ENCODE measurements at regions not wholly inside any gene's neighbourhood (a gene's known extent, or its start where the extent isn't known, plus 50 kb on each side); places are given as distances from the start of the nearest gene placed in this dataset.

- WGBS (ENCODE audit: missing lambda C conversion rate) = 14% methylated on average over 7 of the region's 7 CpGs
- CTCF ChIA-PET = interaction anchor here (1.1 kb wide), 1 partner anchor 11 kb away, joined by 5 read pairs; no protein-coding TSS in a partner anchor
- DNase-seq (ENCODE audit: low read depth in 1 of 2, low spot score in 1 of 2) (no peak), ATAC-seq (peak; percentile 52 to 70; a peak in 5 of 6 replicates), FAIRE-seq (peak; percentile 73)
- no peak overlapping the region for H3K4me3 ChIP-seq
- POLR2A ChIA-PET = no interaction called here
- H3K4me1 ChIP-seq = no peaks in the 10 kb centered on the region
- no peak overlapping the region for H3K4me2 ChIP-seq
- H3K27ac ChIP-seq = no peak overlapping the region
- H3K9me3 ChIP-seq = peaks cover 21% of the 10 kb centered on the region; the same call in 2 of the 3 replicates
- TF ChIP-seq RFX5 (IDR thresholded peaks at IDR 0.05) (no peak), RNF2 (IDR thresholded peaks at IDR 0.05; ENCODE audit: borderline replicate concordance, low read depth) (no peak), EP300 (IDR thresholded peaks at IDR 0.05) (no peak), CHD4 (IDR thresholded peaks at IDR 0.05; ENCODE audit: borderline replicate concordance) (no peak), FOXS1 (CRISPR knock-in tag; IDR thresholded peaks at IDR 0.05) (no peak), RCOR1 (IDR thresholded peaks at IDR 0.05; ENCODE audit: low read depth, low read length) (no peak), BHLHE40 (IDR thresholded peaks at IDR 0.05; ENCODE audit: low read depth, low read length) (no peak), EHMT2 (IDR thresholded peaks at IDR 0.05; ENCODE audit: low read depth) (no peak), HMGXB4 (CRISPR knock-in tag; IDR thresholded peaks at IDR 0.05; ENCODE audit: borderline replicate concordance) (no peak), HES2 (IDR thresholded peaks at IDR 0.05) (no peak)
Measured at GRCh38 chr15:20646529-20647142, 105.0 kb upstream of the GOLGA6L6 start.

GRCh38 chr15:20645956-20646355 is 104.4 kb upstream of the GOLGA6L6 start:
- CTCF ChIA-PET = interaction anchor here (1.1 kb wide), 1 partner anchor 12 kb away, joined by 5 read pairs; no protein-coding TSS in a partner anchor

More at GRCh38 chr15:20645956-20646355, 104.4 kb upstream of the GOLGA6L6 start:
- Histone ChIP-seq H3K4me2 (no peak overlapping the region), H3K4me3 (no peak overlapping the region), H3K9me3 (peaks cover 20% of the 10 kb centered on the region; the same call in 2 of the 3 replicates), H3K4me1 (no peaks in the 10 kb centered on the region), H3K27ac (no peak overlapping the region)
- FAIRE-seq = no peak
- WGBS (ENCODE audit: missing lambda C conversion rate) = 14% methylated on average over 5 of the region's 5 CpGs
- TF ChIP-seq EP300 (IDR thresholded peaks at IDR 0.05) = no peak
- TF ChIP-seq NPAS2 (CRISPR knock-in tag; IDR thresholded peaks at IDR 0.05; ENCODE audit: borderline replicate concordance) = no peak
- TF ChIP-seq CTCF (IDR thresholded peaks at IDR 0.05) = no peak
- no peak for TF ChIP-seq USF2 (IDR thresholded peaks at IDR 0.05)
- no peak for TF ChIP-seq TP53 (CRISPR knock-in tag; IDR thresholded peaks at IDR 0.05)
- no peak for TF ChIP-seq MAFK (IDR thresholded peaks at IDR 0.05; ENCODE audit: partially characterized antibody)
- TF ChIP-seq EHF (CRISPR knock-in tag; IDR thresholded peaks at IDR 0.05) = no peak
- TF ChIP-seq MYC (IDR thresholded peaks at IDR 0.05; ENCODE audit: borderline replicate concordance, low read length) = no peak
- no peak for TF ChIP-seq FOSL2 (IDR thresholded peaks at IDR 0.05)
- no peak for TF ChIP-seq FOSL2 (CRISPR knock-in tag; IDR thresholded peaks at IDR 0.05)
- no peak for TF ChIP-seq HOXA7 (CRISPR knock-in tag; IDR thresholded peaks at IDR 0.05)
- no peak for TF ChIP-seq POLR2A (IDR thresholded peaks at IDR 0.05; ENCODE audit: low read length)
- TF ChIP-seq CHD4 (IDR thresholded peaks at IDR 0.05; ENCODE audit: borderline replicate concordance) = no peak
- no peak for TF ChIP-seq KDM1A (IDR thresholded peaks at IDR 0.05; ENCODE audit: low read depth)
- TF ChIP-seq JUN (IDR thresholded peaks at IDR 0.05) = no peak
- no peak for TF ChIP-seq HMGXB4 (CRISPR knock-in tag; IDR thresholded peaks at IDR 0.05; ENCODE audit: borderline replicate concordance)
- POLR2A ChIA-PET = no interaction called here
- peak; percentile 14 to 45; a peak in 4 of 6 replicates for ATAC-seq
- peak in 1 of 2 experiments; percentile 21 for DNase-seq (ENCODE audit: low read depth in 1 of 2, low spot score in 1 of 2)
